Tibial nerve (tissue), 4 donors: ENCODE measurements at regions not wholly inside any gene's neighbourhood (a gene's known extent, or its start where the extent isn't known, plus 50 kb on each side); places are given as distances from the start of the nearest gene placed in this dataset.

Experiments
- CTCF ChIP-seq, 5 experiments: fragments of 200-600 bp in 3 of 5; fragments of 450-650 bp in 2 of 5; sonication (generic) in 3 of 5; IDR thresholded peaks; one replicate each; pipeline ENCODE4 v1.5.1; 2016 to 2019; ENCODE audit warnings: antibody characterized with exemption in 5 of 5, mild to moderate bottlenecking in 3 of 5, moderate library complexity in 2 of 5
- EP300 ChIP-seq, 2 donors: sonication (generic); formaldehyde crosslinking; IDR thresholded peaks; one replicate each; pipeline ENCODE4 v1.6.1; 2017; ENCODE audit warnings: antibody characterized with exemption in 2 of 2, mild to moderate bottlenecking in 1 of 2
- POLR2A ChIP-seq, 2 donors: fragments of 450-650 bp; IDR thresholded peaks; one replicate each; pipeline ENCODE4 v1.6.1; 2017; ENCODE audit warnings: antibody characterized with exemption in 2 of 2, mild to moderate bottlenecking in 2 of 2, moderate library complexity in 2 of 2

GRCh38 chr7:355568-355967, 65.6 kb downstream of the FOXL3 start:
- no peak for TF ChIP-seq CTCF (IDR thresholded peaks at IDR 0.05)
- no peak for TF ChIP-seq POLR2A (IDR thresholded peaks at IDR 0.05)
- TF ChIP-seq EP300 (IDR thresholded peaks at IDR 0.05): no peak
